ENCODE measurements at regions not wholly inside any gene's neighbourhood (a gene's known extent, or its start where the extent isn't known, plus 50 kb on each side); places are given as distances from the start of the nearest gene placed in this dataset.

GRCh38 chr2:146135245-146135644 lies 1615.3 kb upstream of the ZEB2 start:
- H3K4me1 Mint-ChIP-seq, result no peaks in the 10 kb centered on the region
- ChIA-PET CTCF (no interaction called here), POLR2A (no interaction called here)
- no peak for DNase-seq
- H3K4me3 Mint-ChIP-seq, result no peak overlapping the region
- no peaks in the 10 kb centered on the region for H3K27me3 Mint-ChIP-seq
- H3K27ac Mint-ChIP-seq, result no peak overlapping the region
- H3K9me3 Mint-ChIP-seq, result no peaks in the 10 kb centered on the region
- no peaks in the 10 kb centered on the region for H3K36me3 Mint-ChIP-seq (ENCODE audit: low read depth)

- no peaks in the 10 kb centered on the region for H3K4me1 Mint-ChIP-seq
- CTCF ChIA-PET, result no interaction called here
- POLR2A ChIA-PET, result no interaction called here
- no peak overlapping the region for H3K27ac Mint-ChIP-seq
- no peaks in the 10 kb centered on the region for H3K36me3 Mint-ChIP-seq (ENCODE audit: low read depth)
- no peaks in the 10 kb centered on the region for H3K27me3 Mint-ChIP-seq
- DNase-seq, result no peak
- no peak overlapping the region for H3K4me3 Mint-ChIP-seq
- H3K9me3 Mint-ChIP-seq, result peaks cover 2% of the 10 kb centered on the region
Measured at GRCh38 chr2:146131785-146132184, 1611.9 kb upstream of the ZEB2 start.

GRCh38 chr2:146131048-146131447 lies 1611.1 kb upstream of the ZEB2 start:
- Mint-ChIP-seq H3K36me3 (ENCODE audit: low read depth) (no peaks in the 10 kb centered on the region), H3K4me3 (no peak overlapping the region), H3K9me3 (peaks cover 2% of the 10 kb centered on the region), H3K27ac (no peak overlapping the region), H3K27me3 (no peaks in the 10 kb centered on the region), H3K4me1 (no peaks in the 10 kb centered on the region)
- no peak for DNase-seq
- ChIA-PET POLR2A (no interaction called here), CTCF (no interaction called here)

- no peaks in the 10 kb centered on the region for H3K27me3 Mint-ChIP-seq
- H3K4me1 Mint-ChIP-seq, result no peaks in the 10 kb centered on the region
- ChIA-PET CTCF (no interaction called here), POLR2A (no interaction called here)
- DNase-seq, result no peak
- H3K4me3 Mint-ChIP-seq, result no peak overlapping the region
- no peak overlapping the region for H3K27ac Mint-ChIP-seq
- H3K9me3 Mint-ChIP-seq, result peaks cover 2% of the 10 kb centered on the region
- H3K36me3 Mint-ChIP-seq (ENCODE audit: low read depth), result no peaks in the 10 kb centered on the region
Measured at GRCh38 chr2:146130290-146130689, 1610.4 kb upstream of the ZEB2 start.

- ChIA-PET CTCF (interaction anchor here (0.6 kb wide), 1 partner anchor 8 kb away, joined by 3 read pairs; no protein-coding TSS in a partner anchor), POLR2A (no interaction called here)
- no peak for DNase-seq
- Mint-ChIP-seq H3K27me3 (no peaks in the 10 kb centered on the region), H3K27ac (no peak overlapping the region), H3K4me1 (no peaks in the 10 kb centered on the region), H3K4me3 (no peak overlapping the region), H3K36me3 (ENCODE audit: low read depth) (no peaks in the 10 kb centered on the region), H3K9me3 (peaks cover 2% of the 10 kb centered on the region)
Measured at GRCh38 chr2:146129231-146129630, 1609.3 kb upstream of the ZEB2 start.

GRCh38 chr2:146128216-146128615 lies 1608.3 kb upstream of the ZEB2 start:
- no peaks in the 10 kb centered on the region for H3K27me3 Mint-ChIP-seq
- CTCF ChIA-PET, result no interaction called here
- no peak overlapping the region for H3K4me3 Mint-ChIP-seq
- H3K9me3 Mint-ChIP-seq, result peaks cover 2% of the 10 kb centered on the region
- no peaks in the 10 kb centered on the region for H3K36me3 Mint-ChIP-seq (ENCODE audit: low read depth)
- H3K4me1 Mint-ChIP-seq, result no peaks in the 10 kb centered on the region
- DNase-seq, result no peak
- POLR2A ChIA-PET, result no interaction called here
- H3K27ac Mint-ChIP-seq, result no peak overlapping the region

GRCh38 chr2:146125551-146125950 lies 1605.6 kb upstream of the ZEB2 start:
- POLR2A ChIA-PET, result no interaction called here
- Mint-ChIP-seq H3K36me3 (ENCODE audit: low read depth) (no peaks in the 10 kb centered on the region), H3K27ac (no peak overlapping the region), H3K27me3 (no peaks in the 10 kb centered on the region), H3K4me1 (no peaks in the 10 kb centered on the region), H3K4me3 (no peak overlapping the region), H3K9me3 (peaks cover 2% of the 10 kb centered on the region)
- no peak for DNase-seq
- CTCF ChIA-PET, result no interaction called here

- CTCF ChIA-PET, result no interaction called here
- no peak overlapping the region for H3K4me3 Mint-ChIP-seq
- H3K9me3 Mint-ChIP-seq, result peaks cover 2% of the 10 kb centered on the region
- POLR2A ChIA-PET, result no interaction called here
- no peak overlapping the region for H3K27ac Mint-ChIP-seq
- H3K27me3 Mint-ChIP-seq, result no peaks in the 10 kb centered on the region
- no peak for DNase-seq
- H3K36me3 Mint-ChIP-seq (ENCODE audit: low read depth), result no peaks in the 10 kb centered on the region
- no peaks in the 10 kb centered on the region for H3K4me1 Mint-ChIP-seq
Measured at GRCh38 chr2:146124741-146125140, 1604.8 kb upstream of the ZEB2 start.

GRCh38 chr2:146123714-146124113 lies 1603.8 kb upstream of the ZEB2 start:
- ChIA-PET POLR2A (no interaction called here), CTCF (no interaction called here)
- Mint-ChIP-seq H3K27me3 (no peaks in the 10 kb centered on the region), H3K27ac (no peak overlapping the region), H3K4me3 (no peak overlapping the region), H3K4me1 (no peaks in the 10 kb centered on the region), H3K9me3 (peaks cover 2% of the 10 kb centered on the region), H3K36me3 (ENCODE audit: low read depth) (no peaks in the 10 kb centered on the region)
- DNase-seq, result no peak

- no peaks in the 10 kb centered on the region for H3K36me3 Mint-ChIP-seq (ENCODE audit: low read depth)
- no peak for DNase-seq
- H3K4me1 Mint-ChIP-seq, result no peaks in the 10 kb centered on the region
- no peaks in the 10 kb centered on the region for H3K27me3 Mint-ChIP-seq
- peaks cover under 1% of the 10 kb centered on the region for H3K9me3 Mint-ChIP-seq
- H3K27ac Mint-ChIP-seq, result no peak overlapping the region
- H3K4me3 Mint-ChIP-seq, result no peak overlapping the region
- ChIA-PET CTCF (no interaction called here), POLR2A (no interaction called here)
Measured at GRCh38 chr2:146123256-146123655, 1603.3 kb upstream of the ZEB2 start.

- H3K27me3 Mint-ChIP-seq, result no peaks in the 10 kb centered on the region
- no peak overlapping the region for H3K4me3 Mint-ChIP-seq
- no peaks in the 10 kb centered on the region for H3K4me1 Mint-ChIP-seq
- H3K27ac Mint-ChIP-seq, result no peak overlapping the region
- no peak for DNase-seq
- H3K9me3 Mint-ChIP-seq, result no peaks in the 10 kb centered on the region
- ChIA-PET POLR2A (no interaction called here), CTCF (no interaction called here)
- no peaks in the 10 kb centered on the region for H3K36me3 Mint-ChIP-seq (ENCODE audit: low read depth)
Measured at GRCh38 chr2:146119586-146119985, 1599.7 kb upstream of the ZEB2 start.

GRCh38 chr2:146108993-146109392 lies 1589.1 kb upstream of the ZEB2 start:
- DNase-seq, result no peak
- Mint-ChIP-seq H3K9me3 (no peaks in the 10 kb centered on the region), H3K4me3 (no peak overlapping the region), H3K36me3 (ENCODE audit: low read depth) (no peaks in the 10 kb centered on the region), H3K27me3 (no peaks in the 10 kb centered on the region), H3K27ac (no peak overlapping the region), H3K4me1 (no peaks in the 10 kb centered on the region)
- ChIA-PET POLR2A (no interaction called here), CTCF (no interaction called here)

GRCh38 chr2:146094185-146094584 lies 1574.3 kb upstream of the ZEB2 start:
- no peaks in the 10 kb centered on the region for H3K27me3 Mint-ChIP-seq
- POLR2A ChIA-PET, result no interaction called here
- DNase-seq, result no peak
- H3K9me3 Mint-ChIP-seq, result peaks cover 22% of the 10 kb centered on the region
- H3K36me3 Mint-ChIP-seq (ENCODE audit: low read depth), result no peaks in the 10 kb centered on the region
- CTCF ChIA-PET, result no interaction called here
- H3K4me3 Mint-ChIP-seq, result no peak overlapping the region
- H3K4me1 Mint-ChIP-seq, result no peaks in the 10 kb centered on the region
- H3K27ac Mint-ChIP-seq, result no peak overlapping the region

- H3K27ac Mint-ChIP-seq, result no peak overlapping the region
- no peaks in the 10 kb centered on the region for H3K36me3 Mint-ChIP-seq (ENCODE audit: low read depth)
- no peaks in the 10 kb centered on the region for H3K4me1 Mint-ChIP-seq
- H3K27me3 Mint-ChIP-seq, result no peaks in the 10 kb centered on the region
- H3K4me3 Mint-ChIP-seq, result no peak overlapping the region
- ChIA-PET CTCF (no interaction called here), POLR2A (no interaction called here)
- DNase-seq, result no peak
- no peaks in the 10 kb centered on the region for H3K9me3 Mint-ChIP-seq
Measured at GRCh38 chr2:146081459-146081858, 1561.5 kb upstream of the ZEB2 start.

- CTCF ChIA-PET, result no interaction called here
- Mint-ChIP-seq H3K9me3 (no peaks in the 10 kb centered on the region), H3K4me3 (no peak overlapping the region), H3K36me3 (ENCODE audit: low read depth) (no peaks in the 10 kb centered on the region), H3K27ac (no peak overlapping the region), H3K27me3 (no peaks in the 10 kb centered on the region), H3K4me1 (no peaks in the 10 kb centered on the region)
- no peak for DNase-seq
- POLR2A ChIA-PET, result no interaction called here
Measured at GRCh38 chr2:146080925-146081324, 1561.0 kb upstream of the ZEB2 start.
